ENCODE measurements at regions not wholly inside any gene's neighbourhood (a gene's known extent, or its start where the extent isn't known, plus 50 kb on each side); places are given as distances from the start of the nearest gene placed in this dataset.

DNA sequence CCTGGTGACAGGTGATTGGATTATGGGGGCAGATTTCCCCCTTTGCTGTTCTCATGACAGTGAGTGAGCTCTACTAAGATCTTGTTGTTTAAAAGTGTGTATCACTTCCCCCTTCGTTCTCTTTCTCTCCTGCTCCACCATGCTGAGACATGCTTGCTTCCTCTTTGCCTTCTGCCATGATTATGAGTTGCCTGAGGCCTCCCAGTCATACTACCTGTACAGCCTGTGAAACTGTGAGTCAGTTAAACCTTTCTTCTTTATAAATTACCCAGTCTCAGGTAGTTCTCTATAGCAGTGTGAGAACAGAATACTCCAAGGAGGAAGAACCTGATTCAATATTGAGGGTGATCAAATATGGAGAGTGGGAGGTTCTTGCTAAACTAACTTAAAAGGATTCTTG, 724.9 kb downstream of the DOK5 start:
- TF ChIP-seq CEBPB (IDR thresholded peaks at IDR 0.05) = no peak

DNA sequence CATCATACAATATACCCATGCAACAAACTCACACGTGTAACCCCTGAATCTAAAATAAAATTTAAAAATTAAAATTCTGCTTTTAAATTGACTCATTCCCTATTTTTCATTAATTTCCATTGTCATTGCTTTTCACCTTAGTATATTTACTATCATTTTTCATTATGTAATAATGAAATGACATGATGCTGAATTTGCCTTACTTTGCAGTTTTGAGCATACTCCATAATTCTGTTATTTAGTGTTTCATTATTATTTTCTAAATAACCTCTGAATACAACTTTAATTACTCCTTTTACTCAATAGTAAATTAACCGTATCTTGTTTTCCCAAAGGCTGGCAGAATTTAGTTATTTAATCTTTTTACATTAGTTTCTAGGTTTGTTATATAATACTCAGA, 719.6 kb downstream of the DOK5 start:
- no peak for TF ChIP-seq NFIC (IDR thresholded peaks at IDR 0.05)
- TF ChIP-seq CREB1 (IDR thresholded peaks at IDR 0.05; ENCODE audit: low read depth) = no peak
- TF ChIP-seq TEAD4 (IDR thresholded peaks at IDR 0.05) = no peak

DNA sequence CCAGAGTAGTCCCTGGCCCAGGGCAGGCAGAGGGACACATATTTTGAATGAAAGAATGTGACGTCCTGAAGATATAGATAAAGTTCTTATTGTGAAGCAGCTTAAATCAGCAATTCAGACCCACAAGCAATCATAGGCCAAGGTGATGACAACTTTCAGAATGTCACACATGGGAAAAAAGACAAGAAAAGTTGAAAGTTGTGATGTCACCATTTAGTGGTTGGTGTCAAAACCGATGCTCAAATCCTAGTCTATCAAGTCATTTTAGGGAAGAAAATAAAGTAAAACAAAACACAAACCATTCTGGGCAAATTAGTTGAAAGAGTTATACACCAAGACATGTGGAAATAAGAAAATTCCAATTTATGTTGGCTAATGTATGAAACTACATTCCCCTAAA, 710.8 kb downstream of the DOK5 start:
- TF ChIP-seq CEBPB (IDR thresholded peaks at IDR 0.05) (no peak), TCF12 (IDR thresholded peaks at IDR 0.05; ENCODE audit: low read depth) (no peak), NFIC (IDR thresholded peaks at IDR 0.05) (no peak), TEAD4 (IDR thresholded peaks at IDR 0.05) (no peak), EGR1 (IDR thresholded peaks at IDR 0.05) (no peak), YY1 (IDR thresholded peaks at IDR 0.05; ENCODE audit: low read depth) (no peak), RAD21 (IDR thresholded peaks at IDR 0.05; ENCODE audit: low read depth) (no peak), FOXM1 (IDR thresholded peaks at IDR 0.05; ENCODE audit: borderline replicate concordance, low read depth) (no peak), EP300 (IDR thresholded peaks at IDR 0.05; ENCODE audit: borderline replicate concordance) (no peak), CREB1 (IDR thresholded peaks at IDR 0.05; ENCODE audit: low read depth) (no peak), ZBTB7A (IDR thresholded peaks at IDR 0.05; ENCODE audit: low read depth) (no peak), TAF1 (IDR thresholded peaks at IDR 0.05; ENCODE audit: low read depth) (no peak)
- TF ChIP-seq, protein P1, sequence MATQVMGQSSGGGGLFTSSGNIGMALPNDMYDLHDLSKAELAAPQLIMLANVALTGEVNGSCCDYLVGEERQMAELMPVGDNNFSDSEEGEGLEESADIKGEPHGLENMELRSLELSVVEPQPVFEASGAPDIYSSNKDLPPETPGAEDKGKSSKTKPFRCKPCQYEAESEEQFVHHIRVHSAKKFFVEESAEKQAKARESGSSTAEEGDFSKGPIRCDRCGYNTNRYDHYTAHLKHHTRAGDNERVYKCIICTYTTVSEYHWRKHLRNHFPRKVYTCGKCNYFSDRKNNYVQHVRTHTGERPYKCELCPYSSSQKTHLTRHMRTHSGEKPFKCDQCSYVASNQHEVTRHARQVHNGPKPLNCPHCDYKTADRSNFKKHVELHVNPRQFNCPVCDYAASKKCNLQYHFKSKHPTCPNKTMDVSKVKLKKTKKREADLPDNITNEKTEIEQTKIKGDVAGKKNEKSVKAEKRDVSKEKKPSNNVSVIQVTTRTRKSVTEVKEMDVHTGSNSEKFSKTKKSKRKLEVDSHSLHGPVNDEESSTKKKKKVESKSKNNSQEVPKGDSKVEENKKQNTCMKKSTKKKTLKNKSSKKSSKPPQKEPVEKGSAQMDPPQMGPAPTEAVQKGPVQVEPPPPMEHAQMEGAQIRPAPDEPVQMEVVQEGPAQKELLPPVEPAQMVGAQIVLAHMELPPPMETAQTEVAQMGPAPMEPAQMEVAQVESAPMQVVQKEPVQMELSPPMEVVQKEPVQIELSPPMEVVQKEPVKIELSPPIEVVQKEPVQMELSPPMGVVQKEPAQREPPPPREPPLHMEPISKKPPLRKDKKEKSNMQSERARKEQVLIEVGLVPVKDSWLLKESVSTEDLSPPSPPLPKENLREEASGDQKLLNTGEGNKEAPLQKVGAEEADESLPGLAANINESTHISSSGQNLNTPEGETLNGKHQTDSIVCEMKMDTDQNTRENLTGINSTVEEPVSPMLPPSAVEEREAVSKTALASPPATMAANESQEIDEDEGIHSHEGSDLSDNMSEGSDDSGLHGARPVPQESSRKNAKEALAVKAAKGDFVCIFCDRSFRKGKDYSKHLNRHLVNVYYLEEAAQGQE (IDR thresholded peaks at IDR 0.05; ENCODE audit: low read depth) = no peak
- TF ChIP-seq, protein P2, sequence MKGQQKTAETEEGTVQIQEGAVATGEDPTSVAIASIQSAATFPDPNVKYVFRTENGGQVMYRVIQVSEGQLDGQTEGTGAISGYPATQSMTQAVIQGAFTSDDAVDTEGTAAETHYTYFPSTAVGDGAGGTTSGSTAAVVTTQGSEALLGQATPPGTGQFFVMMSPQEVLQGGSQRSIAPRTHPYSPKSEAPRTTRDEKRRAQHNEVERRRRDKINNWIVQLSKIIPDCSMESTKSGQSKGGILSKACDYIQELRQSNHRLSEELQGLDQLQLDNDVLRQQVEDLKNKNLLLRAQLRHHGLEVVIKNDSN (IDR thresholded peaks at IDR 0.05) = no peak
- TF ChIP-seq, protein P3, sequence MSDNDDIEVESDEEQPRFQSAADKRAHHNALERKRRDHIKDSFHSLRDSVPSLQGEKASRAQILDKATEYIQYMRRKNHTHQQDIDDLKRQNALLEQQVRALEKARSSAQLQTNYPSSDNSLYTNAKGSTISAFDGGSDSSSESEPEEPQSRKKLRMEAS (IDR thresholded peaks at IDR 0.05) = no peak

DNA sequence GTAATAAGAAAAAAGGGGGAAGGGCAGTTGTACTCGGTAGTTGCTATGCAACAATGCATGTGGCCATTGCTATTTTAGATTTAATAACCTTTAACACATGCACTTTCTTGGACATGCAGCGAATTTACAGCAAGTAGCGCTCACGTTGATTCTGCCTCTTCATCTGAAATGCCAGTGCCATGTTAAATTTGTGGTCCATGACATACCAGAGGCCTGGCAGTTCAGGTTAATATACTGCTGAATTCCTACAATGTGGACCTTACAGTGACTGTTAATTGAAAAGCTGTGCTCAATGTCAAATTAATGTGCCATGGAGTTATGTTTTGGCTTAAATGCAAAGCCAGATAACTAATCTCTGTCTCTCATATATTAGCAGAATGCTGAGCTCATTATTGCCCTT, 699.7 kb downstream of the DOK5 start:
- TF ChIP-seq TAF1 (IDR thresholded peaks at IDR 0.05; ENCODE audit: low read depth) (no peak), FOXM1 (IDR thresholded peaks at IDR 0.05; ENCODE audit: borderline replicate concordance, low read depth) (no peak), ZBTB7A (IDR thresholded peaks at IDR 0.05; ENCODE audit: low read depth) (no peak), EP300 (IDR thresholded peaks at IDR 0.05; ENCODE audit: borderline replicate concordance) (no peak)
- TF ChIP-seq, protein P3 (IDR thresholded peaks at IDR 0.05) = no peak

DNA sequence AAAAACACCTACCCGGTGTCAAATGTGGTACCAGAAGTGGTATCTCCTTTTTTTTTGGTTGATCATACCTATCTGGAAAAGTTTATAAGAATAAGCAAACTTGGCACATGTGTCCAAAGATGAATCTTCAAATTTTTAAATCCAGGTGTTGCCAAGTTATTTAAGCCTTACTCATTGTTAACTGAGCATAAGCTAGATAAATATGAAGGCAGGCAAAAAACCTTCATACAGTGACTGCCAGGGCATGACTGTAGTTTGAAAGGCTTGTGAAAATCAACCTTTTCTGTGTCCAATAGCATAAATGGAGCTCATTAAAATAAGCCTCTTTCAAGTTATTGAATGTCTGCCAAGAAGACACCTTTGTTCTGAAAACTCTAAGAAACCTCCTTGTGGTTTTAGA, 699.2 kb downstream of the DOK5 start:
- TF ChIP-seq EP300 (IDR thresholded peaks at IDR 0.05; ENCODE audit: borderline replicate concordance) = no peak
- TF ChIP-seq, protein P3 (IDR thresholded peaks at IDR 0.05) = no peak
- TF ChIP-seq CREB1 (IDR thresholded peaks at IDR 0.05; ENCODE audit: low read depth) = no peak
- TF ChIP-seq NFIC (IDR thresholded peaks at IDR 0.05) = no peak
- TF ChIP-seq, protein P2 (IDR thresholded peaks at IDR 0.05) = no peak
- no peak for TF ChIP-seq FOXM1 (IDR thresholded peaks at IDR 0.05; ENCODE audit: borderline replicate concordance, low read depth)
- no peak for TF ChIP-seq RAD21 (IDR thresholded peaks at IDR 0.05; ENCODE audit: low read depth)
- TF ChIP-seq, protein P1 (IDR thresholded peaks at IDR 0.05; ENCODE audit: low read depth) = no peak
- TF ChIP-seq YY1 (IDR thresholded peaks at IDR 0.05; ENCODE audit: low read depth) = no peak

DNA sequence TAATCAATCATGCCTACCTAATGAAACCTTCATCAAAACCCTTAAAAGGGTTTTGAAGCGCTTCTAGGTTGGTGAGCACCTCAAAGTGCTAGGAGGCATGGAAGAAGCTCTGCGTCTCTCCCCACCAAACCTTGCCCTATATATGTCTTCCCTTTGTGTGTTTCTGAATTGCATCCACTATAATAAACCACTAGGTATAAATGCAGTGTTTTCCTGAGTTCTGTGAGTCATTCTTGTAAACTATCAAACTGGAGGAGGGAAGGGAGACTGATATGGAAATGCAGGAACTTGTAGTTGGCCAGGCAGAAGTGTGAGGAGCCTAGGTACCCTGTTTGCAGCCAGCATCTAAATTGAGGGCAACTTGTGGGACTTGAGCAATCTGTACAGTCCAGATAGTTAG, 698.8 kb downstream of the DOK5 start:
- no peak for TF ChIP-seq FOXM1 (IDR thresholded peaks at IDR 0.05; ENCODE audit: borderline replicate concordance, low read depth)
- TF ChIP-seq ZBTB7A (IDR thresholded peaks at IDR 0.05; ENCODE audit: low read depth) = no peak
- TF ChIP-seq NFIC (IDR thresholded peaks at IDR 0.05) = no peak
- TF ChIP-seq CREB1 (IDR thresholded peaks at IDR 0.05; ENCODE audit: low read depth) = no peak
- TF ChIP-seq, protein P2 (IDR thresholded peaks at IDR 0.05) = no peak
